B cell (primary cell): ENCODE measurements at regions not wholly inside any gene's neighbourhood (a gene's known extent, or its start where the extent isn't known, plus 50 kb on each side); places are given as distances from the start of the nearest gene placed in this dataset.

ENCODE experiments used
- ATAC-seq: fragments of 200-7000 bp; cut with Tn5 transposase; one replicate; pipeline ENCODE4 v1.10.0; 2021; ENCODE audit warnings: low read depth, mild to moderate bottlenecking, moderate number of reproducible peaks, moderate library complexity
- CTCF ChIA-PET: fragments of 350-600 bp; sonication (Branson Sonifier 250); formaldehyde crosslinking; loops from one replicate; lab custom pipeline; 2021; ENCODE audit warnings: antibody characterized with exemption, inconsistent platforms; lab: Charles Lee
- POLR2A ChIA-PET: fragments of 350-600 bp; sonication (Branson Sonifier 250); formaldehyde crosslinking; loops from one replicate; lab custom pipeline; 2021; ENCODE audit warnings: antibody characterized with exemption; lab: Charles Lee
- DNase-seq: peaks from one replicate; pipeline ENCODE4 v3.0.0; 2013
- H2AFZ ChIP-seq: 2 replicates; pipeline ENCODE4 v1.6.1; 2012; ENCODE audit warnings: mild to moderate bottlenecking, low read depth, low read length; ENCODE audit not compliant: insufficient read depth, poor library complexity, severe bottlenecking
- H3K27ac ChIP-seq, 2 donors: 1 replicate in 1 of 2; 2 replicates in 1 of 2; pipeline ENCODE4 v1.5.1; 2012 to 2013; ENCODE audit warnings: low read length in 2 of 2, mild to moderate bottlenecking in 2 of 2, moderate library complexity in 1 of 2
- H3K27me3 ChIP-seq, 4 experiments: fragments of 200-600 bp in 1 of 4; sonication (generic) in 1 of 4; replicated peaks in 1 of 4; 1 replicate in 2 of 4; 2 replicates in 2 of 4; pipeline versions ENCODE4 v1.6.1 to v1.7.0; 2013 to 2016; ENCODE audit warnings: low read length in 3 of 4, mild to moderate bottlenecking in 2 of 4, mixed read lengths in 1 of 4, moderate library complexity in 1 of 4; ENCODE audit not compliant: insufficient read depth in 4 of 4, control insufficient read depth in 3 of 4; ENCODE audit errors: control extremely low read depth in 1 of 4
- H3K36me3 ChIP-seq, 2 experiments: replicated peaks in 1 of 2; 1 replicate in 1 of 2; 2 replicates in 1 of 2; pipeline versions ENCODE4 v1.6.1 to v1.7.1; 2013; ENCODE audit warnings: low read length in 1 of 2; ENCODE audit not compliant: insufficient read depth in 2 of 2, control insufficient read depth in 1 of 2; ENCODE audit errors: control extremely low read depth in 1 of 2, extremely low read depth in 1 of 2
- H3K4me1 ChIP-seq, 2 donors: fragments of 200-600 bp in 1 of 2; sonication (generic) in 1 of 2; 1 replicate in 1 of 2; 2 replicates in 1 of 2; pipeline versions ENCODE4 v1.5.1 to v1.6.1; 2013 to 2017; ENCODE audit warnings: low read length in 2 of 2; ENCODE audit not compliant: control insufficient read depth in 2 of 2, insufficient read depth in 2 of 2
- H3K4me2 ChIP-seq: replicated peaks from 2 replicates; pipeline ENCODE3; 2012; ENCODE audit warnings: mild to moderate bottlenecking, low read depth, low read length; ENCODE audit not compliant: poor library complexity, severe bottlenecking
- H3K4me3 ChIP-seq, 5 experiments: fragments of 200-600 bp in 1 of 5; sonication (generic) in 1 of 5; 1 replicate in 3 of 5; 2 replicates in 2 of 5; pipeline versions ENCODE4 v1.5.1 to v1.7.0; 2011 to 2016; ENCODE audit warnings: low read length in 4 of 5, mild to moderate bottlenecking in 4 of 5, low read depth in 2 of 5, control low read depth in 1 of 5, moderate library complexity in 1 of 5; ENCODE audit not compliant: insufficient read depth in 1 of 5; ENCODE audit errors: control extremely low read depth in 1 of 5, extremely low read depth in 1 of 5
- H3K79me2 ChIP-seq: fragments of 200-600 bp; sonication (generic); one replicate; pipeline ENCODE4 v1.6.0; 2016; ENCODE audit warnings: low read length; ENCODE audit not compliant: control insufficient read depth, insufficient read depth
- H3K9ac ChIP-seq: fragments of 200-600 bp; sonication (generic); 2 replicates; pipeline ENCODE4 v1.6.1; 2017; ENCODE audit warnings: mild to moderate bottlenecking, low read length, moderate library complexity
- H3K9me3 ChIP-seq, 3 donors: one replicate each; pipeline versions ENCODE4 v1.6.1 to v1.7.1; 2013; ENCODE audit warnings: low read length in 2 of 3; ENCODE audit not compliant: control insufficient read depth in 2 of 3, insufficient read depth in 1 of 3; ENCODE audit errors: control extremely low read depth in 1 of 3
- H4K20me1 ChIP-seq: 2 replicates; pipeline ENCODE4 v1.6.0; 2012; ENCODE audit warnings: mild to moderate bottlenecking, low read length; ENCODE audit not compliant: insufficient read depth, control insufficient read depth, poor library complexity, severe bottlenecking
- H3K27ac Mint-ChIP-seq: one replicate; pipeline ENCODE4 v1.8.0; 2021; ENCODE audit warnings: mixed read lengths
- H3K27me3 Mint-ChIP-seq: one replicate; pipeline ENCODE4 v1.8.0; 2021; ENCODE audit warnings: mixed read lengths
- H3K4me1 Mint-ChIP-seq: one replicate; pipeline ENCODE4 v1.8.0; 2021; ENCODE audit warnings: mixed read lengths
- H3K4me3 Mint-ChIP-seq: one replicate; pipeline ENCODE4 v1.8.0; 2021; ENCODE audit warnings: mixed read lengths
- H3K9me3 Mint-ChIP-seq: one replicate; pipeline ENCODE4 v1.8.0; 2022; ENCODE audit warnings: mixed read lengths; ENCODE audit not compliant: insufficient read depth
- CTCF ChIP-seq: fragments of 200-600 bp; IDR thresholded peaks from one replicate; pipeline ENCODE4 v1.8.0; 2022; ENCODE audit warnings: antibody characterized with exemption, mild to moderate bottlenecking
- EZH2 ChIP-seq: IDR thresholded peaks from 2 replicates; pipeline ENCODE4 v1.6.1; 2012; ENCODE audit warnings: borderline replicate concordance, low read depth, mild to moderate bottlenecking, moderate library complexity, low read length; ENCODE audit not compliant: insufficient read depth, poor library complexity, severe bottlenecking
- WGBS: methylation state at CpG from one replicate; pipeline ENCODE4 v1.1.5; 2013; ENCODE audit warnings: missing lambda C conversion rate; ENCODE audit not compliant: insufficient coverage; 5-methylcytosine and 5-hydroxymethylcytosine counted together
- intact Hi-C: fragments of 100-400 bp; cut with micrococcal nuclease; formaldehyde crosslinking; loops from one replicate; pipeline ENCODE4 v1.10.0; 2022

- TF ChIP-seq EZH2 (no peak), CTCF (no peak)
- H3K4me2 ChIP-seq: no peak overlapping the region
- ATAC-seq: no peak
- H3K4me1 Mint-ChIP-seq: no peaks in the 10 kb centered on the region
- intact Hi-C loops: no loop called here
- CTCF ChIA-PET: interaction anchor here (0.7 kb wide), 1 partner anchor 223 kb away, joined by 4 read pairs; no protein-coding TSS in a partner anchor
- WGBS: 84% methylated on average over 16 of the region's 20 CpGs
- H3K36me3 ChIP-seq: no peaks in the 10 kb centered on the region
- no peak for DNase-seq
- POLR2A ChIA-PET: no interaction called here
- H3K4me3 ChIP-seq: no peak overlapping the region
- peaks cover 3% of the 10 kb centered on the region for H3K9me3 Mint-ChIP-seq
- H3K79me2 ChIP-seq: no peaks in the 10 kb centered on the region
- no peak overlapping the region for H3K27ac ChIP-seq
- H3K4me1 ChIP-seq: no peaks in the 10 kb centered on the region
- H3K27ac Mint-ChIP-seq: no peak overlapping the region
- H3K9me3 ChIP-seq: peaks cover 0 to 32% (median 0%) of the 10 kb centered on the region in 3 donors
- H3K27me3 ChIP-seq: peaks cover 0 to 3% (median 0%) of the 10 kb centered on the region in 4 experiments
- H2AFZ ChIP-seq: no peak overlapping the region
- no peak overlapping the region for H3K4me3 Mint-ChIP-seq
- no peaks in the 10 kb centered on the region for H4K20me1 ChIP-seq
- H3K27me3 Mint-ChIP-seq: peaks cover 8% of the 10 kb centered on the region
- H3K9ac ChIP-seq: no peak overlapping the region
These were observed 256.5 kb upstream of the SALL3 start for GRCh38 chr18:78722929-78723710.

- Mint-ChIP-seq H3K9me3 (no peaks in the 10 kb centered on the region), H3K4me1 (no peaks in the 10 kb centered on the region), H3K27ac (no peak overlapping the region), H3K4me3 (no peak overlapping the region), H3K27me3 (peaks cover 8% of the 10 kb centered on the region)
- H3K27ac ChIP-seq: no peak overlapping the region
- H3K4me1 ChIP-seq: no peaks in the 10 kb centered on the region
- no peaks in the 10 kb centered on the region for H3K79me2 ChIP-seq
- ATAC-seq (no peak), DNase-seq (no peak)
- TF ChIP-seq CTCF (no peak), EZH2 (no peak)
- no peaks in the 10 kb centered on the region for H3K36me3 ChIP-seq
- WGBS: 74% methylated on average over 12 of the region's 15 CpGs
- H3K4me3 ChIP-seq: no peak overlapping the region
- peaks cover 0 to 32% (median 0%) of the 10 kb centered on the region in 3 donors for H3K9me3 ChIP-seq
- no peaks in the 10 kb centered on the region for H4K20me1 ChIP-seq
- no peak overlapping the region for H3K4me2 ChIP-seq
- ChIA-PET CTCF (no interaction called here), POLR2A (no interaction called here)
- H3K27me3 ChIP-seq: peaks cover 0 to 3% (median 0%) of the 10 kb centered on the region in 4 experiments
- H3K9ac ChIP-seq: no peak overlapping the region
- H2AFZ ChIP-seq: no peak overlapping the region
- intact Hi-C loops: no loop called here
These were observed 255.3 kb upstream of the SALL3 start for GRCh38 chr18:78724214-78724914.
